SK-N-SH (cell line): ENCODE measurements at regions not wholly inside any gene's neighbourhood (a gene's known extent, or its start where the extent isn't known, plus 50 kb on each side); places are given as distances from the start of the nearest gene placed in this dataset.

ENCODE experiments used
- CTCF ChIA-PET: fragments of 300-600, 350-600 bp; formaldehyde crosslinking; extraction: SDS; loops from one replicate; lab custom pipeline; 2021; lab: Yijun Ruan, JAX
- POLR2A ChIA-PET: fragments of 350-600 bp; sonication (Branson Sonifier 250); formaldehyde crosslinking; extraction: SDS; loops from one replicate; lab custom pipeline; 2020; ENCODE audit warnings: antibody characterized with exemption, inconsistent platforms; lab: Yijun Ruan, JAX
- DNase-seq: peaks from one replicate; pipeline ENCODE4 v3.0.0; 2012
- H2AFZ ChIP-seq: fragments of 200-600 bp; sonication (generic); 2 replicates; pipeline ENCODE4 v1.8.1; 2016; ENCODE audit warnings: antibody characterized with exemption, mild to moderate bottlenecking, low read depth
- H3F3A ChIP-seq: fragments of 200-600 bp; sonication (generic); replicated peaks from 2 replicates; pipeline ENCODE3; 2016; ENCODE audit warnings: antibody characterized with exemption, mild to moderate bottlenecking; ENCODE audit not compliant: insufficient read depth
- H3K27ac ChIP-seq, 2 experiments: fragments of 200-500 bp in 1 of 2; fragments of 200-600 bp in 1 of 2; sonication (Bioruptor generic) in 1 of 2; sonication (generic), shearing (Covaris generic) in 1 of 2; 2 replicates each; pipeline versions ENCODE4 v1.5.1 to v1.6.1; 2014 to 2016; ENCODE audit warnings: low read depth in 2 of 2, inconsistent platforms in 1 of 2, low read length in 1 of 2, mild to moderate bottlenecking in 1 of 2, mixed read lengths in 1 of 2
- H3K27me3 ChIP-seq: fragments of 200-600 bp; sonication (generic), shearing (Covaris generic); 2 replicates; pipeline ENCODE4 v1.6.1; 2016; ENCODE audit warnings: mixed run types; ENCODE audit not compliant: insufficient read depth
- H3K36me3 ChIP-seq, 2 experiments: fragments of 200-500 bp in 1 of 2; fragments of 200-600 bp in 1 of 2; sonication (Bioruptor generic) in 1 of 2; sonication (generic) in 1 of 2; replicated peaks in 1 of 2; 2 replicates each; pipeline versions ENCODE3 to v1.5.1; 2014 to 2016; ENCODE audit warnings: low read length in 1 of 2, mild to moderate bottlenecking in 1 of 2; ENCODE audit not compliant: insufficient read depth in 2 of 2, control insufficient read depth in 1 of 2
- H3K4me1 ChIP-seq, 2 experiments: fragments of 200-500 bp in 1 of 2; fragments of 200-600 bp in 1 of 2; sonication (Bioruptor generic) in 1 of 2; sonication (generic), shearing (Covaris generic) in 1 of 2; 2 replicates each; pipeline versions ENCODE4 v1.5.1 to v1.6.1; 2014 to 2016; ENCODE audit warnings: low read depth in 1 of 2, low read length in 1 of 2, mixed run types in 1 of 2; ENCODE audit not compliant: insufficient read depth in 2 of 2, control insufficient read depth in 1 of 2
- H3K4me2 ChIP-seq: fragments of 200-600 bp; sonication (generic), shearing (Covaris generic); 2 replicates; pipeline ENCODE4 v1.6.1; 2017; ENCODE audit warnings: mixed run types
- H3K4me3 ChIP-seq, 2 experiments: fragments of 200-500 bp in 1 of 2; fragments of 200-600 bp in 1 of 2; sonication (Bioruptor generic) in 1 of 2; sonication (generic), shearing (Covaris generic) in 1 of 2; 2 replicates each; pipeline versions ENCODE4 v1.5.1 to v1.8.1; 2014 to 2016; ENCODE audit warnings: low read depth in 2 of 2, inconsistent platforms in 1 of 2, low read length in 1 of 2, mild to moderate bottlenecking in 1 of 2, mixed read lengths in 1 of 2, moderate library complexity in 1 of 2
- H3K79me2 ChIP-seq: fragments of 200-600 bp; sonication (generic); 2 replicates; pipeline ENCODE4 v1.8.1; 2017; ENCODE audit warnings: mild to moderate bottlenecking; ENCODE audit not compliant: insufficient read depth
- H3K9ac ChIP-seq: fragments of 200-600 bp; sonication (generic); 2 replicates; pipeline ENCODE4 v1.6.1; 2017; ENCODE audit warnings: mixed run types
- H3K9me2 ChIP-seq: fragments of 200-600 bp; sonication (generic); 2 replicates; pipeline ENCODE4 v1.6.1; 2017; ENCODE audit warnings: mixed run types
- H3K9me3 ChIP-seq: fragments of 200-600 bp; sonication (generic); 2 replicates; pipeline ENCODE4 v1.6.1; 2017; ENCODE audit warnings: mixed run types, mild to moderate bottlenecking, moderate library complexity
- H4K20me1 ChIP-seq: fragments of 200-600 bp; sonication (generic); 2 replicates; pipeline ENCODE4 v1.6.1; 2017; ENCODE audit warnings: mild to moderate bottlenecking, mixed run types; ENCODE audit not compliant: insufficient read depth
- CTCF ChIP-seq: fragments of 200-600 bp; sonication (generic); IDR thresholded peaks from 2 replicates; pipeline ENCODE4 v1.6.1; 2017; ENCODE audit warnings: antibody characterized with exemption, mild to moderate bottlenecking, moderate library complexity
- ELF1 ChIP-seq: IDR thresholded peaks from 2 replicates; pipeline ENCODE4 v1.4.0; 2012
- FOXJ3 ChIP-seq: sonication (generic); formaldehyde crosslinking; IDR thresholded peaks from 2 replicates; pipeline ENCODE4 v1.5.1; 2020; ENCODE audit warnings: mild to moderate bottlenecking, missing genetic modification reagents
- FOXM1 ChIP-seq: IDR thresholded peaks from 2 replicates; pipeline ENCODE4 v1.4.0; 2012; ENCODE audit warnings: low read depth, mild to moderate bottlenecking
- GATA2 ChIP-seq: sonication (generic); formaldehyde crosslinking; IDR thresholded peaks from 2 replicates; pipeline ENCODE4 v1.5.0; 2020; ENCODE audit warnings: mild to moderate bottlenecking, missing genetic modification reagents
- IRF3 ChIP-seq: fragments of 150-350 bp; IDR thresholded peaks from 2 replicates; pipeline ENCODE4 v1.6.1; 2016; ENCODE audit warnings: mild to moderate bottlenecking, low read depth, low read length
- JUND ChIP-seq: IDR thresholded peaks from 2 replicates; pipeline ENCODE4 v1.4.0; 2012
- MEF2A ChIP-seq: IDR thresholded peaks from 2 replicates; pipeline ENCODE4 v1.4.0; 2012; ENCODE audit warnings: low read depth, borderline replicate concordance
- NRF1 ChIP-seq: IDR thresholded peaks from 2 replicates; pipeline ENCODE4 v1.6.1; 2012; ENCODE audit warnings: low read depth, mild to moderate bottlenecking, low read length
- PBX3 ChIP-seq: IDR thresholded peaks from 2 replicates; pipeline ENCODE4; 2012
- POLR2AphosphoS5 ChIP-seq: IDR thresholded peaks from 2 replicates; pipeline ENCODE4 v1.6.1; 2012; ENCODE audit warnings: low read depth, low read length
- TAF1 ChIP-seq: IDR thresholded peaks from 2 replicates; pipeline ENCODE4 v1.6.1; 2012; ENCODE audit warnings: low read depth, mild to moderate bottlenecking, low read length, moderate library complexity, borderline replicate concordance
- TCF12 ChIP-seq: IDR thresholded peaks from 2 replicates; pipeline ENCODE4 v1.4.0; 2012
- TEAD4 ChIP-seq: IDR thresholded peaks from 2 replicates; pipeline ENCODE4 v1.4.0; 2012; ENCODE audit warnings: mild to moderate bottlenecking, borderline replicate concordance; ENCODE audit not compliant: insufficient read depth
- USF2 ChIP-seq: fragments of 150-350 bp; IDR thresholded peaks from 2 replicates; pipeline ENCODE4 v1.6.1; 2017; ENCODE audit warnings: antibody characterized with exemption, low read length, low read depth, borderline replicate concordance
- YY1 ChIP-seq: IDR thresholded peaks from 2 replicates; pipeline ENCODE4 v1.4.0; 2012; ENCODE audit warnings: low read depth, mild to moderate bottlenecking
- ZBTB33 ChIP-seq: IDR thresholded peaks from 2 replicates; pipeline ENCODE4 v1.4.0; 2012; ENCODE audit warnings: low read depth, borderline replicate concordance
- WGBS: methylation state at CpG from one replicate; pipeline ENCODE4 v1.1.6; 2017; ENCODE audit warnings: low lambda C conversion rate; 5-methylcytosine and 5-hydroxymethylcytosine counted together

- no peak for TF ChIP-seq ELF1
- TF ChIP-seq PBX3: peak; percentile 17; the same call in 1 of the 2 replicates
- TF ChIP-seq USF2: no peak
- peak; percentile 36; the same call in 1 of the 2 replicates for TF ChIP-seq TCF12
- no peak for TF ChIP-seq IRF3
- TF ChIP-seq, all 33 proteins: peak for 2
- no peaks in the 10 kb centered on the region for H3K36me3 ChIP-seq
- H3K9me2 ChIP-seq: peaks cover 5% of the 10 kb centered on the region; the same call in 1 of the 2 replicates
- ChIA-PET CTCF (no interaction called here), POLR2A (no interaction called here)
- peak overlapping the region; percentile 52; the same call in 1 of the 2 replicates for H3K4me2 ChIP-seq
- DNase-seq: no peak
- H3K9me3 ChIP-seq: no peaks in the 10 kb centered on the region
- peaks cover 0 to 4% of the 10 kb centered on the region in 2 experiments; a peak in 2 of 4 replicates for H3K4me1 ChIP-seq
- WGBS: 45% methylated on average over 5 of the region's 5 CpGs
- H3K4me3 ChIP-seq: no peak overlapping the region
- H3K27ac ChIP-seq: peak overlapping the region in 1 of 2 experiments; percentile 64; a peak in 2 of 4 replicates
- no peak overlapping the region for H3K9ac ChIP-seq
- peaks cover 13% of the 10 kb centered on the region for H3F3A ChIP-seq
- no peaks in the 10 kb centered on the region for H3K27me3 ChIP-seq
- H2AFZ ChIP-seq: peak overlapping the region; percentile 63
- no peaks in the 10 kb centered on the region for H3K79me2 ChIP-seq
- H4K20me1 ChIP-seq: no peaks in the 10 kb centered on the region
Observed at GRCh38 chr12:84585776-84586395, 326.7 kb downstream of the SLC6A15 start.

GRCh38 chr12:84572196-84572595 lies 340.4 kb downstream of the SLC6A15 start:
- no peak for DNase-seq
- no peaks in the 10 kb centered on the region for H3K9me2 ChIP-seq

GRCh38 chr12:84562331-84562730 lies 350.3 kb downstream of the SLC6A15 start:
- CTCF ChIA-PET: no interaction called here
- POLR2A ChIA-PET: no interaction called here
- 76% methylated on average over 3 of the region's 3 CpGs for WGBS
- DNase-seq: no peak
- no peak overlapping the region for H3K9ac ChIP-seq
- H3K9me3 ChIP-seq: no peaks in the 10 kb centered on the region
- no peaks in the 10 kb centered on the region for H4K20me1 ChIP-seq
- no peak overlapping the region for H3K27ac ChIP-seq
- H3K4me2 ChIP-seq: no peak overlapping the region
- no peaks in the 10 kb centered on the region for H3K36me3 ChIP-seq
- no peaks in the 10 kb centered on the region for H3K27me3 ChIP-seq
- no peak overlapping the region for H2AFZ ChIP-seq
- H3K9me2 ChIP-seq: no peaks in the 10 kb centered on the region
- H3K79me2 ChIP-seq: no peaks in the 10 kb centered on the region
- no peaks in the 10 kb centered on the region; a peak in 1 of 4 replicates for H3K4me1 ChIP-seq
- H3K4me3 ChIP-seq: no peak overlapping the region
- no peaks in the 10 kb centered on the region for H3F3A ChIP-seq
- no peak for TF ChIP-seq TAF1
- no peak for TF ChIP-seq TEAD4
- TF ChIP-seq CTCF: no peak
- TF ChIP-seq MEF2A: no peak
- no peak for TF ChIP-seq GATA2 (CRISPR knock-in tag)
- no peak for TF ChIP-seq POLR2AphosphoS5
- no peak for TF ChIP-seq ZBTB33
- TF ChIP-seq FOXM1: no peak

More at GRCh38 chr12:84572196-84572595, 340.4 kb downstream of the SLC6A15 start:
- no peaks in the 10 kb centered on the region for H3K27me3 ChIP-seq
- no peaks in the 10 kb centered on the region for H3K79me2 ChIP-seq
- H3K4me3 ChIP-seq: no peak overlapping the region
- no peaks in the 10 kb centered on the region for H3K4me1 ChIP-seq
- H3K9me3 ChIP-seq: 0 out of 2 replicates have a peak, but pooled peaks cover 3% of the 10 kb centered on the region
- POLR2A ChIA-PET: no interaction called here
- TF ChIP-seq NRF1: no peak
- no peak for TF ChIP-seq YY1
- TF ChIP-seq JUND: no peak
- TF ChIP-seq ELF1: no peak
- TF ChIP-seq FOXJ3 (CRISPR knock-in tag): no peak
- TF ChIP-seq, all 33 proteins: peak for 0
- WGBS: 60% methylated on average over 3 of the region's 3 CpGs
- Histone ChIP-seq H3K27ac (no peak overlapping the region), H3F3A (no peaks in the 10 kb centered on the region), H3K36me3 (no peaks in the 10 kb centered on the region), H4K20me1 (no peaks in the 10 kb centered on the region), H3K4me2 (no peak overlapping the region), H2AFZ (no peak overlapping the region), H3K9ac (no peak overlapping the region)
- CTCF ChIA-PET: interaction anchor here (0.9 kb wide), 1 partner anchor 12 kb away, joined by 3 read pairs; no protein-coding TSS in a partner anchor
